ENCODE measurements at regions not wholly inside any gene's neighbourhood (a gene's known extent, or its start where the extent isn't known, plus 50 kb on each side); places are given as distances from the start of the nearest gene placed in this dataset.

DNA sequence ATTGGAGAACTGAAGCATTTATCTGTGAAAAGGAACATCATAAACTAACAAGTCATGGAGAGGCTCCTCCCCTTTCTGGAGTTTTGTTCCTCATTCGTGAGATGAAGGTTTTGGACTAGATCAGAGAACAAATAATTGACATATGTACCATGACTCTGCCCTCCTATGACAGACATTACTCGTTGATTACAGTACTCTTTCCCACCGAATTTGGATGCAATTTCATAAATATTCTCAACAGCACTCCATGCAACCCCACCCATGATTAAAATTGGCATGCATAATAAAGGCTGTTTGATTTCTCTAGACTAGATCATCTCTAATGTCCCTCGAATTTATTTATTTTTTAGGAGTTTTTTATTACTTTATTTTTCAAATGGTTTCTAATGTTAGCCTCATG is 258.9 kb upstream of the LDB2 start:
- DNase-seq (ENCODE audit: low read depth in 2 of 2): no peak
- Histone ChIP-seq H3K27me3 (ENCODE audit: control insufficient read depth, insufficient read depth, low read length) (no peaks in the 10 kb centered on the region), H3K9ac (ENCODE audit: insufficient read depth, low read length) (no peak overlapping the region), H3K79me2 (ENCODE audit: control insufficient read depth, insufficient read depth, low read length) (no peaks in the 10 kb centered on the region), H3K36me3 (ENCODE audit: control insufficient read depth, insufficient read depth, low read length) (no peaks in the 10 kb centered on the region), H3K4me3 (replicated peaks in 1 of 4; ENCODE audit: control extremely low read depth in 1 of 4, insufficient read depth in 1 of 4, low read depth in 3 of 4, low read length in 4 of 4) (no peak overlapping the region), H2AFZ (ENCODE audit: low read length) (no peak overlapping the region), H4K20me1 (ENCODE audit: control insufficient read depth, extremely low read depth, insufficient read depth, low read length) (no peaks in the 10 kb centered on the region), H3K4me2 (ENCODE audit: extremely low read depth, insufficient read depth, low read length) (no peak overlapping the region), H3K4me1 (ENCODE audit: control insufficient read depth, extremely low read depth, insufficient read depth, low read length) (no peaks in the 10 kb centered on the region), H3K27ac (ENCODE audit: insufficient read depth, low read length) (no peak overlapping the region), H3K9me3 (ENCODE audit: control insufficient read depth, insufficient read depth, low read depth, low read length) (no peaks in the 10 kb centered on the region)
- TF ChIP-seq, protein P1, sequence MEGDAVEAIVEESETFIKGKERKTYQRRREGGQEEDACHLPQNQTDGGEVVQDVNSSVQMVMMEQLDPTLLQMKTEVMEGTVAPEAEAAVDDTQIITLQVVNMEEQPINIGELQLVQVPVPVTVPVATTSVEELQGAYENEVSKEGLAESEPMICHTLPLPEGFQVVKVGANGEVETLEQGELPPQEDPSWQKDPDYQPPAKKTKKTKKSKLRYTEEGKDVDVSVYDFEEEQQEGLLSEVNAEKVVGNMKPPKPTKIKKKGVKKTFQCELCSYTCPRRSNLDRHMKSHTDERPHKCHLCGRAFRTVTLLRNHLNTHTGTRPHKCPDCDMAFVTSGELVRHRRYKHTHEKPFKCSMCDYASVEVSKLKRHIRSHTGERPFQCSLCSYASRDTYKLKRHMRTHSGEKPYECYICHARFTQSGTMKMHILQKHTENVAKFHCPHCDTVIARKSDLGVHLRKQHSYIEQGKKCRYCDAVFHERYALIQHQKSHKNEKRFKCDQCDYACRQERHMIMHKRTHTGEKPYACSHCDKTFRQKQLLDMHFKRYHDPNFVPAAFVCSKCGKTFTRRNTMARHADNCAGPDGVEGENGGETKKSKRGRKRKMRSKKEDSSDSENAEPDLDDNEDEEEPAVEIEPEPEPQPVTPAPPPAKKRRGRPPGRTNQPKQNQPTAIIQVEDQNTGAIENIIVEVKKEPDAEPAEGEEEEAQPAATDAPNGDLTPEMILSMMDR (conservative IDR thresholded peaks at IDR 0.05 in 1 of 2, IDR thresholded peaks at IDR 0.05 in 1 of 2; ENCODE audit: low read depth in 1 of 2, low read length in 2 of 2): no peak
- no peak for TF ChIP-seq EZH2 (IDR thresholded peaks at IDR 0.05; ENCODE audit: low read length, missing control alignments)

DNA sequence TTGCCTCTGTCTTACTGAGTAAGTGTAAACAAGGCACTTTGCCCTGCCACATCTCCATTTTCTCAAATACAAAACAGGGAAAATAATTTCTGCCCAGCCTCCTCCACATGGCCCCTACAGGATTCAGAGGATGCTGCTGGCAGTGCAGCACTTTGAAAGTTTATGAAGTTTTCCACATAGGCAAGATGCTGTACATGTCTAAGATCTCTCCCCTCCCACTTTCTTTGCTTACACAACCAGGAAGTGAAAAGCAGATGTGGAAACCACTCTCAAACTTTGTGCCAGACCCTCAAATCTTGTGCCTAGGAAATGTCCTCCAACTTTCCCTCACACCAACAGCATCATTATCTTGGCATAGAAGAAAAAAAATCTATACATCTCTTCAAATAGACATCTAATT is 257.0 kb upstream of the LDB2 start:
- Histone ChIP-seq H3K9ac (ENCODE audit: insufficient read depth, low read length) (no peak overlapping the region), H3K36me3 (ENCODE audit: control insufficient read depth, insufficient read depth, low read length) (no peaks in the 10 kb centered on the region), H3K27me3 (ENCODE audit: control insufficient read depth, insufficient read depth, low read length) (no peaks in the 10 kb centered on the region), H3K4me3 (replicated peaks in 1 of 4; ENCODE audit: control extremely low read depth in 1 of 4, insufficient read depth in 1 of 4, low read depth in 3 of 4, low read length in 4 of 4) (no peak overlapping the region), H2AFZ (ENCODE audit: low read length) (peak overlapping the region; percentile 8), H3K4me2 (ENCODE audit: extremely low read depth, insufficient read depth, low read length) (no peak overlapping the region), H3K79me2 (ENCODE audit: control insufficient read depth, insufficient read depth, low read length) (no peaks in the 10 kb centered on the region), H3K27ac (ENCODE audit: insufficient read depth, low read length) (no peak overlapping the region), H3K4me1 (ENCODE audit: control insufficient read depth, extremely low read depth, insufficient read depth, low read length) (no peaks in the 10 kb centered on the region), H3K9me3 (ENCODE audit: control insufficient read depth, insufficient read depth, low read depth, low read length) (no peaks in the 10 kb centered on the region), H4K20me1 (ENCODE audit: control insufficient read depth, extremely low read depth, insufficient read depth, low read length) (no peaks in the 10 kb centered on the region)
- no peak for TF ChIP-seq EZH2 (IDR thresholded peaks at IDR 0.05; ENCODE audit: low read length, missing control alignments)
- TF ChIP-seq, protein P1 (conservative IDR thresholded peaks at IDR 0.05 in 1 of 2, IDR thresholded peaks at IDR 0.05 in 1 of 2; ENCODE audit: low read depth in 1 of 2, low read length in 2 of 2): no peak
- DNase-seq (ENCODE audit: low read depth in 2 of 2): no peak

DNA sequence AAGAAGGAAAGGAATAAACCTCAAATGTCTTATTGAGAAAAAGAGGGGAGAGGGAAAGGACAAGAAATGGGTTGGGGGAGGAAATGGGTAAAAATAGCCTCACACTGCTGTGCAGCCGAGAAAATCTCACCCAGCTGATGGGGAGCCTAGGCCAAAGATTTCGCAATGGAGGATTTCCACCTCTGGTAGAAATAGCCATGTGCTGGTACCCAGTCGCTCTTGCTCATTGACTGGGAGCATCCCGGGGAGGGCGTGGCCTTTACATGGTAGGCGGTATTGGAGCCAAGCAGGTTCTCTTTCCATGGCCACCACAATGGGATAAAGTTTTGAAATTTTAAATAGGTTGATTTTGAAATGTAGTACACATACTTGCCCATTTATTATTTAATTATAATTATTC is 255.1 kb upstream of the LDB2 start:
- no peaks in the 10 kb centered on the region for H4K20me1 ChIP-seq (ENCODE audit: control insufficient read depth, extremely low read depth, insufficient read depth, low read length)
- H3K4me3 ChIP-seq (replicated peaks in 1 of 4; ENCODE audit: control extremely low read depth in 1 of 4, insufficient read depth in 1 of 4, low read depth in 3 of 4, low read length in 4 of 4): no peak overlapping the region
- H3K79me2 ChIP-seq (ENCODE audit: control insufficient read depth, insufficient read depth, low read length): no peaks in the 10 kb centered on the region
- no peaks in the 10 kb centered on the region for H3K4me1 ChIP-seq (ENCODE audit: control insufficient read depth, extremely low read depth, insufficient read depth, low read length)
- H3K9ac ChIP-seq (ENCODE audit: insufficient read depth, low read length): no peak overlapping the region
- no peak overlapping the region for H3K4me2 ChIP-seq (ENCODE audit: extremely low read depth, insufficient read depth, low read length)
- DNase-seq (ENCODE audit: low read depth in 2 of 2): no peak
- H3K36me3 ChIP-seq (ENCODE audit: control insufficient read depth, insufficient read depth, low read length): no peaks in the 10 kb centered on the region
- H2AFZ ChIP-seq (ENCODE audit: low read length): no peak overlapping the region
- H3K9me3 ChIP-seq (ENCODE audit: control insufficient read depth, insufficient read depth, low read depth, low read length): no peaks in the 10 kb centered on the region
- no peak overlapping the region for H3K27ac ChIP-seq (ENCODE audit: insufficient read depth, low read length)
- TF ChIP-seq, protein P1 (conservative IDR thresholded peaks at IDR 0.05 in 1 of 2, IDR thresholded peaks at IDR 0.05 in 1 of 2; ENCODE audit: low read depth in 1 of 2, low read length in 2 of 2): no peak
- TF ChIP-seq EZH2 (IDR thresholded peaks at IDR 0.05; ENCODE audit: low read length, missing control alignments): no peak
- H3K27me3 ChIP-seq (ENCODE audit: control insufficient read depth, insufficient read depth, low read length): no peaks in the 10 kb centered on the region
